Central memory CD8-positive, alpha-beta T cell (primary cell): ENCODE measurements at regions not wholly inside any gene's neighbourhood (a gene's known extent, or its start where the extent isn't known, plus 50 kb on each side); places are given as distances from the start of the nearest gene placed in this dataset.

ENCODE experiments used
- ATAC-seq: fragments of 150-1000 bp; cut with Tn5 transposase; replicated peaks from 2 replicates; pipeline ENCODE4 v1.10.0; 2022; ENCODE audit warnings: mild to moderate bottlenecking, moderate FRiP score, moderate number of reproducible peaks; ENCODE audit not compliant: poor library complexity, severe bottlenecking; ENCODE audit errors: extremely low read depth
- DNase-seq, 2 donors: peaks; one replicate each; pipeline ENCODE4 v3.0.0; 2021; ENCODE audit warnings: low spot score in 2 of 2
- H3K27ac Mint-ChIP-seq: one replicate; pipeline ENCODE4 v1.8.0; 2022; ENCODE audit warnings: low read depth, mild to moderate bottlenecking, moderate library complexity, mixed read lengths
- H3K27me3 Mint-ChIP-seq: one replicate; pipeline ENCODE4 v1.8.0; 2022; ENCODE audit warnings: mixed read lengths
- H3K36me3 Mint-ChIP-seq: one replicate; pipeline ENCODE4 v1.8.0; 2022; ENCODE audit warnings: mild to moderate bottlenecking, moderate library complexity, mixed read lengths; ENCODE audit not compliant: insufficient read depth
- H3K4me1 Mint-ChIP-seq: one replicate; pipeline ENCODE4 v1.8.0; 2022; ENCODE audit warnings: mixed read lengths
- H3K4me3 Mint-ChIP-seq: one replicate; pipeline ENCODE4 v1.8.0; 2022; ENCODE audit warnings: mild to moderate bottlenecking, moderate library complexity, mixed read lengths
- H3K9me3 Mint-ChIP-seq: one replicate; pipeline ENCODE4 v1.8.0; 2022; ENCODE audit warnings: mixed read lengths

- Mint-ChIP-seq H3K36me3 (no peaks in the 10 kb centered on the region), H3K4me1 (no peaks in the 10 kb centered on the region), H3K27me3 (peaks cover 32% of the 10 kb centered on the region), H3K4me3 (no peak overlapping the region), H3K9me3 (no peaks in the 10 kb centered on the region), H3K27ac (no peak overlapping the region)
- ATAC-seq (no peak), DNase-seq (no peak)
These were observed 76.4 kb upstream of the DNAH14 start for GRCh38 chr1:224852901-224853568.

GRCh38 chr1:224856973-224857372 is 72.5 kb upstream of the DNAH14 start:
- no peak for ATAC-seq

GRCh38 chr1:224859651-224860050 is 69.8 kb upstream of the DNAH14 start:
- H3K4me1 Mint-ChIP-seq: no peaks in the 10 kb centered on the region
- DNase-seq (no peak), ATAC-seq (no peak)
- peaks cover 2% of the 10 kb centered on the region for H3K36me3 Mint-ChIP-seq
- no peaks in the 10 kb centered on the region for H3K9me3 Mint-ChIP-seq
- H3K27me3 Mint-ChIP-seq: peaks cover 71% of the 10 kb centered on the region
- no peak overlapping the region for H3K4me3 Mint-ChIP-seq
- H3K27ac Mint-ChIP-seq: no peak overlapping the region

More at GRCh38 chr1:224856973-224857372, 72.5 kb upstream of the DNAH14 start:
- H3K4me3 Mint-ChIP-seq: no peak overlapping the region
- no peak overlapping the region for H3K27ac Mint-ChIP-seq
- no peaks in the 10 kb centered on the region for H3K4me1 Mint-ChIP-seq
- H3K9me3 Mint-ChIP-seq: no peaks in the 10 kb centered on the region
- no peak for DNase-seq
- H3K36me3 Mint-ChIP-seq: no peaks in the 10 kb centered on the region
- peaks cover 46% of the 10 kb centered on the region for H3K27me3 Mint-ChIP-seq

- DNase-seq (no peak), ATAC-seq (no peak)
- Mint-ChIP-seq H3K27ac (no peak overlapping the region), H3K27me3 (peaks cover 73% of the 10 kb centered on the region), H3K4me3 (no peak overlapping the region), H3K9me3 (no peaks in the 10 kb centered on the region), H3K4me1 (no peaks in the 10 kb centered on the region), H3K36me3 (peaks cover 2% of the 10 kb centered on the region)
These were observed 68.8 kb upstream of the DNAH14 start for GRCh38 chr1:224860488-224861338.

GRCh38 chr1:224861339-224861716 is 68.1 kb upstream of the DNAH14 start:
- Mint-ChIP-seq H3K9me3 (no peaks in the 10 kb centered on the region), H3K27me3 (peaks cover 77% of the 10 kb centered on the region), H3K4me3 (no peak overlapping the region), H3K27ac (no peak overlapping the region), H3K4me1 (no peaks in the 10 kb centered on the region), H3K36me3 (peaks cover 2% of the 10 kb centered on the region)
- no peak for DNase-seq
- no peak for ATAC-seq

GRCh38 chr1:224863486-224863885 is 66.0 kb upstream of the DNAH14 start:
- H3K4me1 Mint-ChIP-seq: no peaks in the 10 kb centered on the region
- ATAC-seq (no peak), DNase-seq (no peak)
- H3K36me3 Mint-ChIP-seq: peaks cover 2% of the 10 kb centered on the region
- H3K27me3 Mint-ChIP-seq: peaks cover 62% of the 10 kb centered on the region
- H3K9me3 Mint-ChIP-seq: no peaks in the 10 kb centered on the region
- H3K27ac Mint-ChIP-seq: no peak overlapping the region
- H3K4me3 Mint-ChIP-seq: no peak overlapping the region

GRCh38 chr1:224864006-224864405 is 65.5 kb upstream of the DNAH14 start:
- H3K27ac Mint-ChIP-seq: no peak overlapping the region
- H3K9me3 Mint-ChIP-seq: no peaks in the 10 kb centered on the region
- H3K27me3 Mint-ChIP-seq: peaks cover 57% of the 10 kb centered on the region
- H3K36me3 Mint-ChIP-seq: peaks cover 2% of the 10 kb centered on the region
- DNase-seq (no peak), ATAC-seq (no peak)
- H3K4me1 Mint-ChIP-seq: no peaks in the 10 kb centered on the region
- H3K4me3 Mint-ChIP-seq: no peak overlapping the region

GRCh38 chr1:224865510-224865909 is 64.0 kb upstream of the DNAH14 start:
- no peaks in the 10 kb centered on the region for H3K4me1 Mint-ChIP-seq
- no peak for DNase-seq
- peaks cover 42% of the 10 kb centered on the region for H3K27me3 Mint-ChIP-seq
- ATAC-seq: no peak
- no peaks in the 10 kb centered on the region for H3K9me3 Mint-ChIP-seq
- H3K27ac Mint-ChIP-seq: no peak overlapping the region
- peaks cover 2% of the 10 kb centered on the region for H3K36me3 Mint-ChIP-seq
- no peak overlapping the region for H3K4me3 Mint-ChIP-seq

GRCh38 chr1:224866940-224867339 is 62.5 kb upstream of the DNAH14 start:
- H3K9me3 Mint-ChIP-seq: no peaks in the 10 kb centered on the region
- no peaks in the 10 kb centered on the region for H3K4me1 Mint-ChIP-seq
- DNase-seq: no peak
- peaks cover 31% of the 10 kb centered on the region for H3K27me3 Mint-ChIP-seq
- H3K4me3 Mint-ChIP-seq: no peak overlapping the region
- no peak for ATAC-seq
- H3K36me3 Mint-ChIP-seq: peaks cover 2% of the 10 kb centered on the region
- no peak overlapping the region for H3K27ac Mint-ChIP-seq

- ATAC-seq: no peak
- Mint-ChIP-seq H3K27me3 (peaks cover 24% of the 10 kb centered on the region), H3K27ac (no peak overlapping the region), H3K4me3 (no peak overlapping the region), H3K4me1 (no peaks in the 10 kb centered on the region), H3K9me3 (no peaks in the 10 kb centered on the region), H3K36me3 (no peaks in the 10 kb centered on the region)
- DNase-seq: no peak
These were observed 61.8 kb upstream of the DNAH14 start for GRCh38 chr1:224867715-224868114.

GRCh38 chr1:224872832-224873433 is 56.5 kb upstream of the DNAH14 start:
- H3K27ac Mint-ChIP-seq: no peak overlapping the region
- no peak overlapping the region for H3K4me3 Mint-ChIP-seq
- no peak for ATAC-seq
- peaks cover 23% of the 10 kb centered on the region for H3K27me3 Mint-ChIP-seq
- no peaks in the 10 kb centered on the region for H3K36me3 Mint-ChIP-seq
- DNase-seq: no peak
- no peaks in the 10 kb centered on the region for H3K4me1 Mint-ChIP-seq
- no peaks in the 10 kb centered on the region for H3K9me3 Mint-ChIP-seq

- no peak for ATAC-seq
- no peak overlapping the region for H3K27ac Mint-ChIP-seq
- H3K4me3 Mint-ChIP-seq: no peak overlapping the region
- H3K36me3 Mint-ChIP-seq: no peaks in the 10 kb centered on the region
- DNase-seq: no peak
- no peaks in the 10 kb centered on the region for H3K9me3 Mint-ChIP-seq
- H3K4me1 Mint-ChIP-seq: no peaks in the 10 kb centered on the region
- H3K27me3 Mint-ChIP-seq: peaks cover 23% of the 10 kb centered on the region
These were observed 55.8 kb upstream of the DNAH14 start for GRCh38 chr1:224873434-224874369.
